Bronchial epithelial cell (primary cell): ENCODE measurements at regions not wholly inside any gene's neighbourhood (a gene's known extent, or its start where the extent isn't known, plus 50 kb on each side); places are given as distances from the start of the nearest gene placed in this dataset.

Experiments used
- DNase-seq: peaks from one replicate; pipeline ENCODE4 v3.0.0-alpha.2; 2010; ENCODE audit warnings: low read depth
- FAIRE-seq: peaks from 2 replicates; lab custom pipeline; 2011; peaks lifted over from hg19 to GRCh38; lab: Jason Lieb, UNC
- H3K27me3 ChIP-seq: 2 replicates; pipeline ENCODE4 v1.5.1; 2011; ENCODE audit warnings: low read length; ENCODE audit not compliant: control insufficient read depth, insufficient read depth
- H3K36me3 ChIP-seq: 2 replicates; pipeline ENCODE4 v1.5.1; 2011; ENCODE audit warnings: low read length; ENCODE audit not compliant: control insufficient read depth, insufficient read depth
- H3K4me3 ChIP-seq: 2 replicates; pipeline ENCODE4 v1.5.1; 2011; ENCODE audit warnings: mild to moderate bottlenecking, low read depth, low read length, control low read depth
- TF ChIP-seq, protein P1 (sequence below): IDR thresholded peaks from 2 replicates; pipeline ENCODE4 v1.5.1; 2011; ENCODE audit warnings: mild to moderate bottlenecking, moderate library complexity, low read length, control low read depth, inconsistent platforms; ENCODE audit not compliant: insufficient read depth, severe bottlenecking

DNA sequence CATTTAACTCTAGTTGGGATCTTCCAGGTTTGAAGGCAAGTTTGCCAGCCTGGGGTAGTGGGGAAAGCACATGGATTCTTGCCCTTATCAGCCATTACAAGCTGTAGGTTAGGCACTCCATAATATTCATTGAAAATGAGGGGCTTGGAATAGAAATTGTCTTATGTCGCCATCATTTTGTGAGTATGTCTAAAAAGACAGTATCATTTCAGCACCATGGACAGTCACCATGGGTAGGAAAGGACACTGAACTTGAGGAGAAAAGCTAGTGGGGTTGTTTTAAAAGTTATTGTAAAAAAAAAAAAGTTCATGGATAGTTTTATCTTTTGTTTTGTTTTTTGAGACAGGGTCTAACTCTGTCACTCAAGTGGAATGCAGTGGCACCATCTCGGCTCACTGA, 356.1 kb downstream of the HNRNPD start:
- TF ChIP-seq, protein P1, sequence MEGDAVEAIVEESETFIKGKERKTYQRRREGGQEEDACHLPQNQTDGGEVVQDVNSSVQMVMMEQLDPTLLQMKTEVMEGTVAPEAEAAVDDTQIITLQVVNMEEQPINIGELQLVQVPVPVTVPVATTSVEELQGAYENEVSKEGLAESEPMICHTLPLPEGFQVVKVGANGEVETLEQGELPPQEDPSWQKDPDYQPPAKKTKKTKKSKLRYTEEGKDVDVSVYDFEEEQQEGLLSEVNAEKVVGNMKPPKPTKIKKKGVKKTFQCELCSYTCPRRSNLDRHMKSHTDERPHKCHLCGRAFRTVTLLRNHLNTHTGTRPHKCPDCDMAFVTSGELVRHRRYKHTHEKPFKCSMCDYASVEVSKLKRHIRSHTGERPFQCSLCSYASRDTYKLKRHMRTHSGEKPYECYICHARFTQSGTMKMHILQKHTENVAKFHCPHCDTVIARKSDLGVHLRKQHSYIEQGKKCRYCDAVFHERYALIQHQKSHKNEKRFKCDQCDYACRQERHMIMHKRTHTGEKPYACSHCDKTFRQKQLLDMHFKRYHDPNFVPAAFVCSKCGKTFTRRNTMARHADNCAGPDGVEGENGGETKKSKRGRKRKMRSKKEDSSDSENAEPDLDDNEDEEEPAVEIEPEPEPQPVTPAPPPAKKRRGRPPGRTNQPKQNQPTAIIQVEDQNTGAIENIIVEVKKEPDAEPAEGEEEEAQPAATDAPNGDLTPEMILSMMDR, result no peak
- no peaks in the 10 kb centered on the region for H3K36me3 ChIP-seq
- H3K27me3 ChIP-seq, result no peaks in the 10 kb centered on the region
- FAIRE-seq, result no peak
- DNase-seq, result peak; percentile 29
- H3K4me3 ChIP-seq, result no peak overlapping the region

DNA sequence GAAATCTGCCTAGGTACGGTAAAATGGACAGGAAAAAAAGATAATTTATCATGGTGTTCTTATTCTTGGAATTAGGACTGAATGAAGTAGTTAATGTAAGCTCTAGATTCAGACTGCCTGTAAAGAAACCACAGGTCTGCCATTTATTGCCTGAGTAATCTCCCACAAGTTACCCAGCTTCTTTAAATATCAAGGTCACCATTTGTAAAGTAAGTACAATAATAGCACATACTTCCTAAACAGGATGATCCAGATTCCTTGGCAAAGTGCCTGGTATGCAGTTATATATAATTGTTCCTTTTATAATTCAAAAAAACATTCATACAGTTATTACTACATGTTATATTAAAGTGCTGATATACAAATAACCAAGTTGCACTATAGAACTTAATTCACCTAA, 368.6 kb downstream of the HNRNPD start:
- no peaks in the 10 kb centered on the region for H3K36me3 ChIP-seq
- TF ChIP-seq, protein P1, result no peak
- H3K27me3 ChIP-seq, result no peaks in the 10 kb centered on the region
- FAIRE-seq (no peak), DNase-seq (peak; percentile 45)
- no peak overlapping the region for H3K4me3 ChIP-seq

DNA sequence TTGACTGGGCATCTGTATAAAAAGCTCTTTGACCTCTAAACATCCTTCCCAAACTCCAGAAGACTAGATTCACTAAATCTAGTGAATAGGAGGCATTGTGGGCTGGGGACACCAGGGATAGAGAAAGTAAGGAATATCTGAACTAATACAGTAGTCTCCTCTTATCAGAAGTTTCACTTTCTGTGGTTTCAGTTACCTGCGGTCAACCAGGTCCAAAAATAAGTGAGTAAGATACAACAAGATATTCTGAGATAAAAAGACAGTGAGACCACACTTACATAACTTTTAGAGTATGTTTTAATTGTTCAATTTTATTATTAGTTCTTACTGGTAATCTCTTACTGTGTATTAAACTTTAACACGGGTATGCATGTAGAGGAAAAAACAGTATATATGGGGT, 376.5 kb downstream of the HNRNPD start:
- FAIRE-seq (no peak), DNase-seq (no peak)
- TF ChIP-seq, protein P1, result no peak
- Histone ChIP-seq H3K36me3 (no peaks in the 10 kb centered on the region), H3K27me3 (no peaks in the 10 kb centered on the region), H3K4me3 (no peak overlapping the region)

DNA sequence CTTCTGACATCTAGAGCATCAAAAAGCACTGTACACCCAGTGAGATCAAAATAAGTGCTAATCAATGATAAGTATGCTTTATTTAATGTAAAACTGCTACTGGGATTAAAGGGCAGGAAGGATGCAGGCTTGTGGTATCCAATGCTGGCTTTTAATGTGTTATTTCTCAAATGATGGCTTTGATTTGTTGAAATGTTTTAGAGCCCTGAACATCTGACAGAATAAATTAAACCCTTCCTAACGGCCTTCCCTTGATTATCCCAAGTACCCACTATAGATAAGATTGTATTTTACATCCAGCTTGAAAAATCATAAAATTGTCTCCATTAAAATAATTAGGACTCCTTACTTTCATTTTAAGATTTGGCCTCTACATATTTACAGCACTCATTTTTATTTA, 382.9 kb downstream of the HNRNPD start:
- TF ChIP-seq, protein P1, result no peak
- Histone ChIP-seq H3K36me3 (no peaks in the 10 kb centered on the region), H3K27me3 (no peaks in the 10 kb centered on the region), H3K4me3 (no peak overlapping the region)
- no peak for FAIRE-seq
- DNase-seq, result no peak

DNA sequence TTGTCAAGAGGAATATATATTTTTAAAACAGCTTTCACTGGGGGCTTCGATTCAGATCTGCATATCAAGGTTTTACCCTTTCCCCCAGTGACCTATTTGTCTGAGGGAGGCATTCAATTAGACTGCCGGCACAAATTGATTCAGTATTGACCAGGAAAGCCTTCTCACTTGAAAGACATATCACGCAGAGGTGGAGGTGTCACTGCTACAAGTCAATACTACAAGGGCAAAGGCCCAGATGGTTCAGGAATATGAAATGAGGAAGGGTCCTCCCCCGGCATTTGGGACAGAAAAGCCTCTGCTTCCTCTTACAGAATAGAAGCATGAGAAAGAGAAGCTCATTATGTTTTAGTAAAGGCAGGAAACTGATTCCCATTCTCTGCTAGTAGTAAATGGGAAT, 383.6 kb downstream of the HNRNPD start:
- H3K4me3 ChIP-seq, result no peak overlapping the region
- FAIRE-seq (no peak), DNase-seq (no peak)
- TF ChIP-seq, protein P1, result no peak
- H3K36me3 ChIP-seq, result no peaks in the 10 kb centered on the region
- no peaks in the 10 kb centered on the region for H3K27me3 ChIP-seq

DNA sequence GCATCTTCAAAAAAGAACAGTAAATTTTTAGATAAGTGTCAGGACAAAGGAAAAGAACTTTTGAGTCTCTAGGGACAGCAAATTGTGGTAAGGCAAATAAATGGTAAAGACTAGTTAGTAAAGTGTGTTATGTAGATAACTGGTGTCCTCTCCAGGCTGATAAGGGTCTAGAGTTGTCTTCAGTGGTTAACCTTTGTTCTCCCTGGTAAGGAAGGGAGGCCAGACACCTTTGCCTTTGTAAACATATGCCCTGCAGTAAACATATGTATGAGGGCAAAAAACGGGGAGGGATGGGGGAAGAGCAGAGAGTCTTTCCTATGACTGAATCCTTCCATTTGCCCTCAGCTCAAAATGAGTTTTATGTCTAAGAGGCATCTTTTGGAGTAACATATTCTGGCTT, 384.6 kb downstream of the HNRNPD start:
- Histone ChIP-seq H3K27me3 (no peaks in the 10 kb centered on the region), H3K36me3 (no peaks in the 10 kb centered on the region), H3K4me3 (no peak overlapping the region)
- FAIRE-seq (no peak), DNase-seq (no peak)
- TF ChIP-seq, protein P1, result no peak
